ENCODE measurements at regions not wholly inside any gene's neighbourhood (a gene's known extent, or its start where the extent isn't known, plus 50 kb on each side); places are given as distances from the start of the nearest gene placed in this dataset.

DNA sequence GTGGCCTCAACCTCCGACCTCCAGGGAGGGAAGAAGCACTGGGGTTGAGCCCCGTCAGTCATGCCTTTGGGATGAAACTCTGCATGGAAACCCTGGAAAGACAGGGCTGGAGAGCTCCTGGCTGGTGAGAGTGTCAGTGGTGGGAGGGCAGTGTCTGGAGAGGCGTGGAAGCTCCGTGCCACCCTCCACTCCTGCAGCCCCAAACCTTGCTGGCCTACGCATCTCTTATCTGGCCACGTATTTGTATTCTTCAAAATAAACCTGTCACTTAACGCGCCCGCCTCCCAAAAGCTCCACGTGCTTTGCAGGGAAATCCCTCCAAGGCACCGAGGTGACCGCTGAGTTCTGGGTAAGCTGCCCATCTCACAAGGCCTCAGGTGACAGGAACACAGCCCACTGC, 84.3 kb downstream of the TEX29 start:
- CTCF ChIA-PET, result no interaction called here
- POLR2A ChIA-PET, result no interaction called here

DNA sequence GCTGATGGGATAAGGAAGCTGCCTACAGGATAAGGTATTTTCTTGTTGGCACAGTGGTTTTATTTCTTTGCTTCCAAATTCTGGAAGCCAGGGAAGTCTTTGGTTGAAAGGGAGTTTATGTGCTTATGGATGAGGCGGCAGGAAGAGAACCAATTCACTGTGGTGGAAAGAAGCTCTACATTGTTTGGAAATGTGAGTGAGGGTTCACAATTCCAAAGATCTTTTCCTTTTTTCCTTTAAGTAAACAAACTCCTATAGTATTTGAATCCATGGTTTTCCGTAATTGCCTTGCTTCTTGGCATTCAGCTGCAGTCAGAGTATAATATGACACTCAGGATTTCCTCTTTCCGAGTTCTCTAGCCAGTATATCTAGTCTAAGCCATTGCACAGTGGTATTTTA, 86.2 kb downstream of the TEX29 start:
- POLR2A ChIA-PET, result no interaction called here
- CTCF ChIA-PET, result no interaction called here
- Histone ChIP-seq H3K27ac (ENCODE audit: low read depth in 1 of 2, low read length in 2 of 2) (no peak overlapping the region), H3K4me3 (ENCODE audit: low read length) (no peak overlapping the region), H3K4me1 (ENCODE audit: insufficient read depth, low read length) (no peaks in the 10 kb centered on the region), H3K9me3 (ENCODE audit: control insufficient read depth in 1 of 2, insufficient read depth in 1 of 2, low read length in 2 of 2) (peaks cover 0 to 12% of the 10 kb centered on the region in 2 experiments), H3K27me3 (ENCODE audit: control insufficient read depth in 1 of 2, insufficient read depth in 2 of 2, low read length in 2 of 2) (peaks cover 5 to 7% of the 10 kb centered on the region in 2 experiments), H3K36me3 (ENCODE audit: insufficient read depth, low read length) (no peaks in the 10 kb centered on the region)
- TF ChIP-seq, protein P1, sequence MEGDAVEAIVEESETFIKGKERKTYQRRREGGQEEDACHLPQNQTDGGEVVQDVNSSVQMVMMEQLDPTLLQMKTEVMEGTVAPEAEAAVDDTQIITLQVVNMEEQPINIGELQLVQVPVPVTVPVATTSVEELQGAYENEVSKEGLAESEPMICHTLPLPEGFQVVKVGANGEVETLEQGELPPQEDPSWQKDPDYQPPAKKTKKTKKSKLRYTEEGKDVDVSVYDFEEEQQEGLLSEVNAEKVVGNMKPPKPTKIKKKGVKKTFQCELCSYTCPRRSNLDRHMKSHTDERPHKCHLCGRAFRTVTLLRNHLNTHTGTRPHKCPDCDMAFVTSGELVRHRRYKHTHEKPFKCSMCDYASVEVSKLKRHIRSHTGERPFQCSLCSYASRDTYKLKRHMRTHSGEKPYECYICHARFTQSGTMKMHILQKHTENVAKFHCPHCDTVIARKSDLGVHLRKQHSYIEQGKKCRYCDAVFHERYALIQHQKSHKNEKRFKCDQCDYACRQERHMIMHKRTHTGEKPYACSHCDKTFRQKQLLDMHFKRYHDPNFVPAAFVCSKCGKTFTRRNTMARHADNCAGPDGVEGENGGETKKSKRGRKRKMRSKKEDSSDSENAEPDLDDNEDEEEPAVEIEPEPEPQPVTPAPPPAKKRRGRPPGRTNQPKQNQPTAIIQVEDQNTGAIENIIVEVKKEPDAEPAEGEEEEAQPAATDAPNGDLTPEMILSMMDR (IDR thresholded peaks at IDR 0.05), result no peak
- H3K27me3 Mint-ChIP-seq, result no peaks in the 10 kb centered on the region
- ATAC-seq (ENCODE audit: poor library complexity) (no peak), DNase-seq (no peak)
- intact Hi-C loops (cut with DNase I, micrococcal nuclease), result loop anchor here in 1 of 2 experiments (5.0 kb wide), 1 partner anchor 339 kb away; no protein-coding TSS in a partner anchor
- no peak overlapping the region for H3K4me3 Mint-ChIP-seq
- no peaks in the 10 kb centered on the region for H3K36me3 Mint-ChIP-seq (ENCODE audit: low read depth)
- no peak overlapping the region for H3K27ac Mint-ChIP-seq
- H3K4me1 Mint-ChIP-seq (ENCODE audit: low read depth), result no peaks in the 10 kb centered on the region
- H3K9me3 Mint-ChIP-seq, result no peaks in the 10 kb centered on the region

More for the DNA sequence above, 84.3 kb downstream of the TEX29 start:
- Histone ChIP-seq H3K4me3 (ENCODE audit: low read length) (no peak overlapping the region), H3K9me3 (ENCODE audit: control insufficient read depth in 1 of 2, insufficient read depth in 1 of 2, low read length in 2 of 2) (peaks cover 0 to 7% of the 10 kb centered on the region in 2 experiments), H3K27ac (ENCODE audit: low read depth in 1 of 2, low read length in 2 of 2) (no peak overlapping the region), H3K27me3 (ENCODE audit: control insufficient read depth in 1 of 2, insufficient read depth in 2 of 2, low read length in 2 of 2) (peaks cover 0 to 3% of the 10 kb centered on the region in 2 experiments), H3K36me3 (ENCODE audit: insufficient read depth, low read length) (no peaks in the 10 kb centered on the region), H3K4me1 (ENCODE audit: insufficient read depth, low read length) (no peaks in the 10 kb centered on the region)
- Mint-ChIP-seq H3K9me3 (no peaks in the 10 kb centered on the region), H3K36me3 (ENCODE audit: low read depth) (no peaks in the 10 kb centered on the region), H3K4me1 (ENCODE audit: low read depth) (no peaks in the 10 kb centered on the region), H3K4me3 (no peak overlapping the region), H3K27ac (no peak overlapping the region), H3K27me3 (no peaks in the 10 kb centered on the region)
- intact Hi-C loops (cut with DNase I, micrococcal nuclease), result loop anchor here in 1 of 2 experiments (5.0 kb wide), 1 partner anchor 337 kb away; no protein-coding TSS in a partner anchor
- DNase-seq (no peak), ATAC-seq (ENCODE audit: poor library complexity) (no peak)
- TF ChIP-seq, protein P1 (IDR thresholded peaks at IDR 0.05), result no peak

DNA sequence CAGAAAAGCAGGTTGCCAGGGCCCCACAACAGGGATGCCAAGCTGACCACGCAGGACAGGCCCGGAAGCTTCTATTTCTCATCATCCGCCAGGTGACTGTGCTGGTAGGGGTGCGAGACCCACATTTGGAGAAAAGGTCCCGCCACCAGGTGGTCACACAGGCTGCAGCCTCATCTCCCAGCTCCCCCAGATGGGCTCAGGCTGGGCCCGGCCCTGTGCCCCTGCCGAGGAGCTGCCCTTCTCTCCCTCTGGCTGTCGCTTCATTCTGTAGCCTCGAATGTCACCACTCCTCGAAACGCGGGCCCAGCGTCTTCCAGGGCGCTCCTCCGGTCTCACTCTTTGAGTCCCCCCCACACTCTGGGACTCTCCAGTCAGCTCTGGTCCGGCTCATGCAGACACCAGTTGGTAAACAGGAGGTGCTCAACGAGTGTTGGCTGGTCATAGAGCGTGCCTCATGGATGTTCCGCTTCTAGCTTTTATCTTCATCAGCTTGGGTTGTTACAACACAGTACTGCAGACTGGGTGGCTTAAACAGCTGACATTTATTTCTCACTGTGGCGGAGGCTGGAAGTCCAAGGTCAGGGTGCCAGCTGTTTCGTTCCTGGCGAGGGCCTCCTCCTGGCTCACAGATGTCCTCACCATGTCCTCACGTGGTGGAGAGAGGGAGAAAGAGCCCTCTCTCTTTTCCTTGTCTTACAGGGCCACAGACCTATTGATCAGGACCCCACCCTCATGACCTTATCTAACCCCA, 87.1 kb downstream of the TEX29 start:
- Histone ChIP-seq H3K27me3 (ENCODE audit: control insufficient read depth in 1 of 2, insufficient read depth in 2 of 2, low read length in 2 of 2) (peaks cover 6 to 9% of the 10 kb centered on the region in 2 experiments), H3K36me3 (ENCODE audit: insufficient read depth, low read length) (no peaks in the 10 kb centered on the region), H3K4me3 (ENCODE audit: low read length) (no peak overlapping the region), H3K9me3 (ENCODE audit: control insufficient read depth in 1 of 2, insufficient read depth in 1 of 2, low read length in 2 of 2) (peaks cover 0 to 12% of the 10 kb centered on the region in 2 experiments), H3K27ac (ENCODE audit: low read depth in 1 of 2, low read length in 2 of 2) (no peak overlapping the region), H3K4me1 (ENCODE audit: insufficient read depth, low read length) (no peaks in the 10 kb centered on the region)
- Mint-ChIP-seq H3K9me3 (no peaks in the 10 kb centered on the region), H3K36me3 (ENCODE audit: low read depth) (no peaks in the 10 kb centered on the region), H3K4me3 (no peak overlapping the region), H3K27me3 (peaks cover 8% of the 10 kb centered on the region), H3K27ac (no peak overlapping the region), H3K4me1 (ENCODE audit: low read depth) (no peaks in the 10 kb centered on the region)
- POLR2A ChIA-PET, result no interaction called here
- CTCF ChIA-PET, result interaction anchor here (0.6 kb wide), 1 partner anchor 816 kb away, joined by 6 read pairs; no protein-coding TSS in a partner anchor
- TF ChIP-seq, protein P1 (IDR thresholded peaks at IDR 0.05), result no peak
- ATAC-seq (ENCODE audit: poor library complexity) (no peak), DNase-seq (no peak)
- intact Hi-C loops (cut with DNase I, micrococcal nuclease), result loop anchor here in 1 of 2 experiments (5.0 kb wide), 1 partner anchor 340 kb away; no protein-coding TSS in a partner anchor

Data from CD4-positive, alpha-beta T cell (primary cell).